ENCODE measurements at regions not wholly inside any gene's neighbourhood (a gene's known extent, or its start where the extent isn't known, plus 50 kb on each side); places are given as distances from the start of the nearest gene placed in this dataset.
"Not testable (repeated sequence)": the region's sequence is repeated elsewhere in the genome, so short reads cannot be mapped to it uniquely, and the experiment has no call there.

- TF ChIP-seq, protein P1, sequence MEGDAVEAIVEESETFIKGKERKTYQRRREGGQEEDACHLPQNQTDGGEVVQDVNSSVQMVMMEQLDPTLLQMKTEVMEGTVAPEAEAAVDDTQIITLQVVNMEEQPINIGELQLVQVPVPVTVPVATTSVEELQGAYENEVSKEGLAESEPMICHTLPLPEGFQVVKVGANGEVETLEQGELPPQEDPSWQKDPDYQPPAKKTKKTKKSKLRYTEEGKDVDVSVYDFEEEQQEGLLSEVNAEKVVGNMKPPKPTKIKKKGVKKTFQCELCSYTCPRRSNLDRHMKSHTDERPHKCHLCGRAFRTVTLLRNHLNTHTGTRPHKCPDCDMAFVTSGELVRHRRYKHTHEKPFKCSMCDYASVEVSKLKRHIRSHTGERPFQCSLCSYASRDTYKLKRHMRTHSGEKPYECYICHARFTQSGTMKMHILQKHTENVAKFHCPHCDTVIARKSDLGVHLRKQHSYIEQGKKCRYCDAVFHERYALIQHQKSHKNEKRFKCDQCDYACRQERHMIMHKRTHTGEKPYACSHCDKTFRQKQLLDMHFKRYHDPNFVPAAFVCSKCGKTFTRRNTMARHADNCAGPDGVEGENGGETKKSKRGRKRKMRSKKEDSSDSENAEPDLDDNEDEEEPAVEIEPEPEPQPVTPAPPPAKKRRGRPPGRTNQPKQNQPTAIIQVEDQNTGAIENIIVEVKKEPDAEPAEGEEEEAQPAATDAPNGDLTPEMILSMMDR (IDR thresholded peaks at IDR 0.05): not testable (repeated sequence)
- TF ChIP-seq POLR2A (IDR thresholded peaks at IDR 0.05): not testable (repeated sequence)
Observed at GRCh38 chrY:7588176-7588575, 676.6 kb upstream of the AMELY start.
